Erythroblast (primary cell): ENCODE measurements at regions not wholly inside any gene's neighbourhood (a gene's known extent, or its start where the extent isn't known, plus 50 kb on each side); places are given as distances from the start of the nearest gene placed in this dataset.

Experiments used
- GATA1 ChIP-seq: IDR thresholded peaks from 2 replicates; pipeline ENCODE4 v1.6.1; 2011; ENCODE audit warnings: low read depth, mild to moderate bottlenecking, control low read depth, low read length, moderate library complexity
- POLR2A ChIP-seq: IDR thresholded peaks from 2 replicates; pipeline ENCODE4 v1.6.1; 2011; ENCODE audit warnings: mild to moderate bottlenecking, low read length

DNA sequence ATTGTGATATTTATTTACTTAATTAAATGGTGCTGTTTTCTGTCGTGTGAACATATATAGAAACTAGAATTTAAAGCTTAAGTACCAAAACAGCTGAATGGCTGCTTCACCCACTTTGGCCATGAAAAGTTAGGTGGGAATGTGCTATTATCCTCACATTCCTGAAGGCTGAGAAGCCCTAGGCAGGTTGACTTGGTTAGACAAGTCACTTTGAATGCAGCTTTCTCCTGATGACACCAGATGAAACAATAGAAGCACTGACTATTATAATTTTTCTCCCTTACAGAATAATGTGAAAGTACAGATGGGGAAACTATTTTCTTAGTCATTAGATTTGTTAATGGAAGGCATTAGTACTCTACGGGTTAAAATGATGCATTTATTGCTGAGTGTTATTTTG, 65.1 kb upstream of the C5orf46 start:
- no peak for TF ChIP-seq POLR2A
- TF ChIP-seq GATA1, result no peak
